ENCODE measurements at regions not wholly inside any gene's neighbourhood (a gene's known extent, or its start where the extent isn't known, plus 50 kb on each side); places are given as distances from the start of the nearest gene placed in this dataset.
A peak's percentile ranks its signal among the peaks of the same experiment; 100 is the strongest.

DNA sequence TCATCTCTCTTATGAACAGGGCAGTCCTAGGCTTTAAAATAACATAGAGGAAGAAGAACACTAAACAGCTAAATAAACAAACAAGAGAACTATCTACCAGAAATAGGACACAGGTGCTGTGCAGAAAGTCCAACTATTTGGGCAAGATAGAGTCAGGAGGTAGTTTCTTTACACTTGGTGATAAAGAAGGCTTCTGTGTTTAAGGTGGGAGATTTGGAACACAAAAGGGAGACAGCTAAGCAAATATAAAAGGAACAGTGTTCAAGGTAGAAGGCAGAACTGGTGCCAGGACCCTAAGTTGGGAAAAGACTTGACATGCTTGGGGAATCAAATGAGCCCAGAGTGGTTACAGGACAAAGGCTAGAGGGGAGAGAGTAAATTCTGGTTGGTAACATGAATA, 110.5 kb downstream of the MANEA start:
- POLR2A ChIA-PET, result no interaction called here
- TF ChIP-seq PHF8 (IDR thresholded peaks at IDR 0.05; ENCODE audit: borderline replicate concordance, low read depth), result no peak
- TF ChIP-seq CEBPB (IDR thresholded peaks at IDR 0.05), result no peak
- TF ChIP-seq CHD4 (IDR thresholded peaks at IDR 0.05; ENCODE audit: borderline replicate concordance), result no peak
- TF ChIP-seq, protein P1, sequence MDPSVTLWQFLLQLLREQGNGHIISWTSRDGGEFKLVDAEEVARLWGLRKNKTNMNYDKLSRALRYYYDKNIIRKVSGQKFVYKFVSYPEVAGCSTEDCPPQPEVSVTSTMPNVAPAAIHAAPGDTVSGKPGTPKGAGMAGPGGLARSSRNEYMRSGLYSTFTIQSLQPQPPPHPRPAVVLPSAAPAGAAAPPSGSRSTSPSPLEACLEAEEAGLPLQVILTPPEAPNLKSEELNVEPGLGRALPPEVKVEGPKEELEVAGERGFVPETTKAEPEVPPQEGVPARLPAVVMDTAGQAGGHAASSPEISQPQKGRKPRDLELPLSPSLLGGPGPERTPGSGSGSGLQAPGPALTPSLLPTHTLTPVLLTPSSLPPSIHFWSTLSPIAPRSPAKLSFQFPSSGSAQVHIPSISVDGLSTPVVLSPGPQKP (IDR thresholded peaks at IDR 0.05; ENCODE audit: low read depth, low read length), result no peak
- TF ChIP-seq CHD2 (IDR thresholded peaks at IDR 0.05; ENCODE audit: low read length, partially characterized antibody), result no peak
- no peak for TF ChIP-seq EP300 (IDR thresholded peaks at IDR 0.05)
- Histone ChIP-seq H3K9me3 (no peaks in the 10 kb centered on the region), H3K4me3 (no peak overlapping the region), H3K4me1 (no peaks in the 10 kb centered on the region), H3K4me2 (no peak overlapping the region), H3K27ac (no peak overlapping the region)
- no peak for ATAC-seq
- no peak for FAIRE-seq
- CTCF ChIA-PET, result no interaction called here
- DNase-seq (ENCODE audit: low read depth in 1 of 2, low spot score in 1 of 2), result no peak

DNA sequence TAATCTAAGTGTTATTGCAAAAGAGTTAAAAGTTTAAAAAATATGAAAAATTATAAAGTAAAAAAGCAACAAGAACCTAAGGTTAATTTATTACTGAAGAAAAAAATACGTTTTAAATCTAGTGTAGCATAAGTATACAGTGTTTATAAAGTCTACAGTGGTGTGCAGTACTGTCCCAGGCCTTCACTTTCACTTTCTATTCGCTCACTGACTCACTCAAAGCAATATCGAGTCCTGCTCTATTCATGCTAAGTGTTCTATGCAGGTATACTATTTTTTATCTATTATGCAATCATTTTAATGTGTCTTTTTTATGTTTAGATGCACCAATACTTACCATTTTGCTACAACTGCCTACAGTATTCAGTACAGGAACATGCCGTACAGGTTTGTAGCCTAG, 113.0 kb downstream of the MANEA start:
- Histone ChIP-seq H3K4me1 (no peaks in the 10 kb centered on the region), H3K4me3 (no peak overlapping the region), H3K27ac (no peak overlapping the region), H3K9me3 (no peaks in the 10 kb centered on the region), H3K4me2 (peak overlapping the region; percentile 19; the same call in 1 of the 3 replicates)
- DNase-seq (ENCODE audit: low read depth in 1 of 2, low spot score in 1 of 2) (no peak), ATAC-seq (no peak), FAIRE-seq (no peak)
- CTCF ChIA-PET, result no interaction called here
- POLR2A ChIA-PET, result no interaction called here
- TF ChIP-seq JUNB (IDR thresholded peaks at IDR 0.05), result no peak
- TF ChIP-seq RNF2 (IDR thresholded peaks at IDR 0.05; ENCODE audit: borderline replicate concordance, low read depth), result no peak
- TF ChIP-seq, protein P2, sequence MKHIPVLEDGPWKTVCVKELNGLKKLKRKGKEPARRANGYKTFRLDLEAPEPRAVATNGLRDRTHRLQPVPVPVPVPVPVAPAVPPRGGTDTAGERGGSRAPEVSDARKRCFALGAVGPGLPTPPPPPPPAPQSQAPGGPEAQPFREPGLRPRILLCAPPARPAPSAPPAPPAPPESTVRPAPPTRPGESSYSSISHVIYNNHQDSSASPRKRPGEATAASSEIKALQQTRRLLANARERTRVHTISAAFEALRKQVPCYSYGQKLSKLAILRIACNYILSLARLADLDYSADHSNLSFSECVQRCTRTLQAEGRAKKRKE (CRISPR knock-in tag; IDR thresholded peaks at IDR 0.05; ENCODE audit: low read depth), result no peak
- TF ChIP-seq, protein P3, sequence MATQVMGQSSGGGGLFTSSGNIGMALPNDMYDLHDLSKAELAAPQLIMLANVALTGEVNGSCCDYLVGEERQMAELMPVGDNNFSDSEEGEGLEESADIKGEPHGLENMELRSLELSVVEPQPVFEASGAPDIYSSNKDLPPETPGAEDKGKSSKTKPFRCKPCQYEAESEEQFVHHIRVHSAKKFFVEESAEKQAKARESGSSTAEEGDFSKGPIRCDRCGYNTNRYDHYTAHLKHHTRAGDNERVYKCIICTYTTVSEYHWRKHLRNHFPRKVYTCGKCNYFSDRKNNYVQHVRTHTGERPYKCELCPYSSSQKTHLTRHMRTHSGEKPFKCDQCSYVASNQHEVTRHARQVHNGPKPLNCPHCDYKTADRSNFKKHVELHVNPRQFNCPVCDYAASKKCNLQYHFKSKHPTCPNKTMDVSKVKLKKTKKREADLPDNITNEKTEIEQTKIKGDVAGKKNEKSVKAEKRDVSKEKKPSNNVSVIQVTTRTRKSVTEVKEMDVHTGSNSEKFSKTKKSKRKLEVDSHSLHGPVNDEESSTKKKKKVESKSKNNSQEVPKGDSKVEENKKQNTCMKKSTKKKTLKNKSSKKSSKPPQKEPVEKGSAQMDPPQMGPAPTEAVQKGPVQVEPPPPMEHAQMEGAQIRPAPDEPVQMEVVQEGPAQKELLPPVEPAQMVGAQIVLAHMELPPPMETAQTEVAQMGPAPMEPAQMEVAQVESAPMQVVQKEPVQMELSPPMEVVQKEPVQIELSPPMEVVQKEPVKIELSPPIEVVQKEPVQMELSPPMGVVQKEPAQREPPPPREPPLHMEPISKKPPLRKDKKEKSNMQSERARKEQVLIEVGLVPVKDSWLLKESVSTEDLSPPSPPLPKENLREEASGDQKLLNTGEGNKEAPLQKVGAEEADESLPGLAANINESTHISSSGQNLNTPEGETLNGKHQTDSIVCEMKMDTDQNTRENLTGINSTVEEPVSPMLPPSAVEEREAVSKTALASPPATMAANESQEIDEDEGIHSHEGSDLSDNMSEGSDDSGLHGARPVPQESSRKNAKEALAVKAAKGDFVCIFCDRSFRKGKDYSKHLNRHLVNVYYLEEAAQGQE (IDR thresholded peaks at IDR 0.05), result no peak
- 4% methylated on average over 4 of the region's 4 CpGs for WGBS (ENCODE audit: missing lambda C conversion rate)

DNA sequence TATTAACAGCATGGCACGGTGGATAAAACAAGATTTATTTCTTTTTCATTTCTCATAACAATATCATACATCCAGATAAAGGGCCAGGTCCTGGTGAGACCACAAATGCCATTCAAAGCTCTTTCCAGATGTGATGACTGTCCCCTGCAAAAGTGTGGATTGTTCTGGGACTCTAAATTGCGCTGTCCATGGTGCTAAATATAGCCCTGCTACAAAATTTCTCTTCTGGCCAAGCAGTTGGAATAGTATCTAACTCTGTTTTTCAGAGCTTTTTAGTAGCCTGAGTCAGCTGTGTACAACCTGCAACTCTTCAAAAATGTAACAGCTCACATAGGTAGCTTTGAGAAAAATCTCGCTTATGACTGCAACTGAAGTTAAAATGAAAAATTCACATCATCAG, 115.8 kb downstream of the MANEA start:
- no peak for FAIRE-seq
- ATAC-seq, result no peak
- no peaks in the 10 kb centered on the region for H3K4me1 ChIP-seq
- H3K27ac ChIP-seq, result no peak overlapping the region
- no peaks in the 10 kb centered on the region for H3K9me3 ChIP-seq
- H3K4me2 ChIP-seq, result no peak overlapping the region
- 3% methylated on average over 3 of the region's 3 CpGs for WGBS (ENCODE audit: missing lambda C conversion rate)
- CTCF ChIA-PET, result no interaction called here
- DNase-seq (ENCODE audit: low read depth in 1 of 2, low spot score in 1 of 2), result no peak
- no peak overlapping the region for H3K4me3 ChIP-seq
- POLR2A ChIA-PET, result no interaction called here
- TF ChIP-seq EHMT2 (IDR thresholded peaks at IDR 0.05; ENCODE audit: low read depth) (peak; percentile 51; the same call in 1 of the 2 replicates), MAFK (IDR thresholded peaks at IDR 0.05; ENCODE audit: partially characterized antibody) (no peak)
- TF ChIP-seq, protein P3 (IDR thresholded peaks at IDR 0.05), result peak; percentile 88

Data from A549 (cell line).